HEK293 (cell line): ENCODE measurements at regions not wholly inside any gene's neighbourhood (a gene's known extent, or its start where the extent isn't known, plus 50 kb on each side); places are given as distances from the start of the nearest gene placed in this dataset.

Experiments used
- CTCF ChIA-PET: fragments of 350-600 bp; formaldehyde crosslinking; extraction: SDS; loops from one replicate; lab custom pipeline; 2021; ENCODE audit warnings: antibody characterized with exemption; lab: Yijun Ruan, JAX
- POLR2A ChIA-PET: fragments of 300-600 bp; formaldehyde crosslinking; extraction: SDS; loops from one replicate; lab custom pipeline; 2020; ENCODE audit warnings: antibody characterized with exemption, inconsistent platforms; lab: Yijun Ruan, JAX
- H3K27ac ChIP-seq: fragments of 200-500 bp; sonication (Bioruptor generic); 2 replicates; pipeline ENCODE4 v1.5.1; 2014; ENCODE audit warnings: low read depth, low read length, control low read depth, inconsistent platforms; ENCODE audit errors: extremely low read depth
- H3K36me3 ChIP-seq, 2 experiments: fragments of 200-500 bp in 1 of 2; sonication (Bioruptor generic) in 1 of 2; 1 replicate in 1 of 2; 2 replicates in 1 of 2; pipeline ENCODE4 v1.5.1; 2014 to 2017; ENCODE audit warnings: inconsistent platforms in 2 of 2, low read length in 2 of 2; ENCODE audit not compliant: control insufficient read depth in 2 of 2, insufficient read depth in 1 of 2
- H3K4me1 ChIP-seq: fragments of 200-500 bp; sonication (Bioruptor generic); 2 replicates; pipeline ENCODE4 v1.5.1; 2014; ENCODE audit warnings: mild to moderate bottlenecking, low read length, inconsistent platforms; ENCODE audit not compliant: control insufficient read depth, insufficient read depth
- H3K4me3 ChIP-seq: 2 replicates; pipeline ENCODE4 v1.5.1; 2011; ENCODE audit warnings: low read depth, mild to moderate bottlenecking, control low read depth, low read length, moderate library complexity
- H3K9me3 ChIP-seq: fragments of 200-500 bp; sonication (Bioruptor generic); 2 replicates; pipeline ENCODE4 v1.5.1; 2014; ENCODE audit warnings: low read depth, low read length, inconsistent platforms; ENCODE audit not compliant: control insufficient read depth, insufficient read depth
- KLF16 ChIP-seq: fragments of 450-650 bp; formaldehyde crosslinking; IDR thresholded peaks from 2 replicates; pipeline ENCODE4 v1.5.1; 2017; ENCODE audit warnings: missing biosample characterization, missing genetic modification characterization
- SCRT2 ChIP-seq: fragments of 450-650 bp; formaldehyde crosslinking; IDR thresholded peaks from 2 replicates; pipeline ENCODE4 v1.5.1; 2016; ENCODE audit warnings: missing biosample characterization, missing genetic modification characterization
- ZFP41 ChIP-seq: fragments of 450-650 bp; formaldehyde crosslinking; IDR thresholded peaks from 2 replicates; pipeline ENCODE4 v1.5.1; 2016; ENCODE audit warnings: missing biosample characterization, missing genetic modification characterization, borderline replicate concordance
- ZFP69B ChIP-seq: fragments of 450-650 bp; formaldehyde crosslinking; IDR thresholded peaks from 2 replicates; pipeline ENCODE4 v1.5.1; 2016; ENCODE audit warnings: missing biosample characterization, missing genetic modification characterization
- ZIC2 ChIP-seq: fragments of 450-650 bp; formaldehyde crosslinking; IDR thresholded peaks from 2 replicates; pipeline ENCODE4 v1.5.1; 2016; ENCODE audit warnings: missing biosample characterization, missing genetic modification characterization
- ZNF10 ChIP-seq: fragments of 450-650 bp; formaldehyde crosslinking; IDR thresholded peaks from 2 replicates; pipeline ENCODE4 v1.5.1; 2017; ENCODE audit warnings: missing biosample characterization, missing genetic modification characterization
- ZNF169 ChIP-seq: fragments of 450-650 bp; formaldehyde crosslinking; IDR thresholded peaks from 2 replicates; pipeline ENCODE4 v1.5.1; 2016; ENCODE audit warnings: missing biosample characterization, missing genetic modification characterization
- ZNF174 ChIP-seq: fragments of 450-650 bp; formaldehyde crosslinking; IDR thresholded peaks from 2 replicates; pipeline ENCODE4 v1.5.0; 2017; ENCODE audit warnings: missing biosample characterization, mild to moderate bottlenecking, missing genetic modification characterization
- ZNF175 ChIP-seq: fragments of 450-650 bp; formaldehyde crosslinking; IDR thresholded peaks from 2 replicates; pipeline ENCODE4 v1.5.1; 2016; ENCODE audit warnings: missing biosample characterization, missing genetic modification characterization
- ZNF335 ChIP-seq: fragments of 450-650 bp; formaldehyde crosslinking; conservative IDR thresholded peaks from 2 replicates; pipeline ENCODE4 v1.5.1; 2016; ENCODE audit warnings: missing biosample characterization, missing genetic modification characterization
- ZNF366 ChIP-seq: fragments of 450-650 bp; formaldehyde crosslinking; conservative IDR thresholded peaks from 2 replicates; pipeline ENCODE4 v1.5.1; 2016; ENCODE audit warnings: missing biosample characterization, missing genetic modification characterization
- ZNF596 ChIP-seq: fragments of 450-650 bp; IDR thresholded peaks from 2 replicates; pipeline ENCODE4 v1.5.0; 2018; ENCODE audit warnings: missing biosample characterization, mild to moderate bottlenecking, missing genetic modification characterization, moderate library complexity
- ZNF629 ChIP-seq: fragments of 450-650 bp; formaldehyde crosslinking; IDR thresholded peaks from 2 replicates; pipeline ENCODE4 v1.5.1; 2017; ENCODE audit warnings: missing biosample characterization, missing genetic modification characterization
- ZNF658 ChIP-seq: fragments of 450-650 bp; formaldehyde crosslinking; IDR thresholded peaks from 2 replicates; pipeline ENCODE4; 2016; ENCODE audit warnings: missing biosample characterization, missing genetic modification characterization
- ZNF677 ChIP-seq: fragments of 450-650 bp; IDR thresholded peaks from 2 replicates; pipeline ENCODE4 v1.5.0; 2018; ENCODE audit warnings: missing biosample characterization, mild to moderate bottlenecking, missing genetic modification characterization, moderate library complexity
- ZNF785 ChIP-seq: fragments of 450-650 bp; formaldehyde crosslinking; IDR thresholded peaks from 2 replicates; pipeline ENCODE4 v1.5.1; 2016; ENCODE audit warnings: missing biosample characterization, missing genetic modification characterization
- ZNF791 ChIP-seq: fragments of 450-650 bp; formaldehyde crosslinking; IDR thresholded peaks from 2 replicates; pipeline ENCODE4 v1.5.1; 2016; ENCODE audit warnings: missing biosample characterization, missing genetic modification characterization
- ZSCAN16 ChIP-seq: fragments of 450-650 bp; formaldehyde crosslinking; IDR thresholded peaks from 2 replicates; pipeline ENCODE4 v1.5.1; 2016; ENCODE audit warnings: missing biosample characterization, missing genetic modification characterization
- TF ChIP-seq, protein P1 (sequence below): fragments of 450-650 bp; IDR thresholded peaks from 2 replicates; pipeline ENCODE4 v1.5.1; 2018; ENCODE audit warnings: missing biosample characterization, missing genetic modification characterization
- TF ChIP-seq, protein P2 (sequence below): fragments of 450-650 bp; formaldehyde crosslinking; IDR thresholded peaks from 2 replicates; pipeline ENCODE4 v1.5.1; 2017; ENCODE audit warnings: missing biosample characterization, missing genetic modification characterization
- TF ChIP-seq, protein P3 (sequence below): fragments of 450-650 bp; formaldehyde crosslinking; IDR thresholded peaks from 2 replicates; pipeline ENCODE4 v1.5.1; 2016; ENCODE audit warnings: missing biosample characterization, missing genetic modification characterization

DNA sequence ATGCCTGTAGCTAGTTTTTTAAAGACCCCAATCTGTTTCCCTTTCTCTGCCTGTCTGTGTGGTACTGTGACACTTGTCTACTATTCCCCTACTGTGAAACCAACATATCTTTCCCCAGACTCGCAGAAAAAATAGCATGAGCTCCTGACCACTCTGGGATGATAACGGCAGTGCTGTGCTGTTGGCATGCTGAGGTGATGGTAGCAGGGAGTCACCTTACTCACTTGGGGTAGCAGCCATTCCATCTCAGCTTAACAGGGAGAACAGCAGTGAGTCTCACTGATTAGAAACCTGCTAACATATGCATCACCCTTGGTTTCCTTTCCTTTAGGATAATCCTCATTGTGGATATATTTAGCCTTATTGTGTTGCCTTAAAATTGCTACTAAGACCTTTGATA is 469.6 kb upstream of the FZD8 start:
- Histone ChIP-seq H3K4me1 (peaks cover 2% of the 10 kb centered on the region), H3K36me3 (no peaks in the 10 kb centered on the region), H3K9me3 (no peaks in the 10 kb centered on the region), H3K27ac (no peak overlapping the region), H3K4me3 (no peak overlapping the region)
- ChIA-PET POLR2A (no interaction called here), CTCF (interaction anchor here (0.9 kb wide), 1 partner anchor 58 kb away, joined by 3 read pairs; no protein-coding TSS in a partner anchor)
- TF ChIP-seq ZSCAN16 (tag by site-specific recombination): no peak
- TF ChIP-seq ZIC2: peak; percentile 35; the same call in 1 of the 2 replicates

- CTCF ChIA-PET: interaction anchor here (0.6 kb wide), 1 partner anchor 113 kb away, joined by 3 read pairs; no protein-coding TSS in a partner anchor
- no peaks in the 10 kb centered on the region for H3K4me1 ChIP-seq
Measured at GRCh38 chr10:36110097-36110496, 468.0 kb upstream of the FZD8 start.

DNA sequence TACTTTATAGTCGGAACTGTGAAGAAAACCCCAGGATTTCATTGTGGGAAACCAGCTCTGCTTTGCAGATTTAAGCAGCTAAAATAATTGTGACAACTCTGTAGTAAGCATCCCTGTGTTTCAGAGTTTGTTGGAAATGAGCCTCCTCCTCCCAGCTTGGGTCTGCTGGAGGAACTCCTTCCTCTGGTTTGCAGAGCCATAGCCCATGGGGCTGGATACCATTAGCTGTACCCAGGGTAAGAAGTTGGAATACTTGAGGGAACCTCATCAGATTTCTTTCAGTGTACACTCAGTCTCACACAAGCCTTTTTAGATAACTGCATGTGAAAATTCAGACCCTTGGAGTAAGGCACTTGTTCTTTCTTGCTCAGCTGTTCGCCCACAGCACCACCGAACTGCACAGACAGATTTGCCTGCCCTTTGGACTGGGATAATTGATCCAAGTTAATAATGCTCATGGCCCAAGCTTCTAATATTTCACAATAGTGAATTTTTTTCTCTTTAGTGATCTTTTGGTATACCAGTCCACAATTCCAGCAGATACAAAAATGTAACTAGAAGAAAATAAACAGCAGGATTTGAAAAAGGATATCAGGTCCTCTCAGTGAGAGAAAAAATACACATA is 467.4 kb upstream of the FZD8 start:
- H3K4me1 ChIP-seq: no peaks in the 10 kb centered on the region
- TF ChIP-seq ZNF785 (tag by site-specific recombination): no peak
- TF ChIP-seq ZNF658 (tag by site-specific recombination): no peak
- TF ChIP-seq, all 188 proteins: peak for 0
- ChIA-PET POLR2A (no interaction called here), CTCF (no interaction called here)
- H3K36me3 ChIP-seq: no peaks in the 10 kb centered on the region
- H3K9me3 ChIP-seq: no peaks in the 10 kb centered on the region
- H3K4me3 ChIP-seq: no peak overlapping the region
- no peak overlapping the region for H3K27ac ChIP-seq

More at GRCh38 chr10:36110097-36110496, 468.0 kb upstream of the FZD8 start:
- H3K9me3 ChIP-seq: no peaks in the 10 kb centered on the region
- TF ChIP-seq ZNF596 (tag by site-specific recombination) (no peak), ZNF175 (no peak), ZNF785 (tag by site-specific recombination) (no peak), KLF16 (tag by site-specific recombination) (no peak), ZNF791 (tag by site-specific recombination) (no peak), ZNF677 (tag by site-specific recombination) (no peak), ZFP41 (tag by site-specific recombination) (no peak), ZFP69B (tag by site-specific recombination) (no peak), ZNF629 (tag by site-specific recombination) (no peak), ZNF10 (tag by site-specific recombination) (no peak)
- TF ChIP-seq, protein P1, sequence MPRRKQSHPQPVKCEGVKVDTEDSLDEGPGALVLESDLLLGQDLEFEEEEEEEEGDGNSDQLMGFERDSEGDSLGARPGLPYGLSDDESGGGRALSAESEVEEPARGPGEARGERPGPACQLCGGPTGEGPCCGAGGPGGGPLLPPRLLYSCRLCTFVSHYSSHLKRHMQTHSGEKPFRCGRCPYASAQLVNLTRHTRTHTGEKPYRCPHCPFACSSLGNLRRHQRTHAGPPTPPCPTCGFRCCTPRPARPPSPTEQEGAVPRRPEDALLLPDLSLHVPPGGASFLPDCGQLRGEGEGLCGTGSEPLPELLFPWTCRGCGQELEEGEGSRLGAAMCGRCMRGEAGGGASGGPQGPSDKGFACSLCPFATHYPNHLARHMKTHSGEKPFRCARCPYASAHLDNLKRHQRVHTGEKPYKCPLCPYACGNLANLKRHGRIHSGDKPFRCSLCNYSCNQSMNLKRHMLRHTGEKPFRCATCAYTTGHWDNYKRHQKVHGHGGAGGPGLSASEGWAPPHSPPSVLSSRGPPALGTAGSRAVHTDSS: no peak
- TF ChIP-seq, protein P2, sequence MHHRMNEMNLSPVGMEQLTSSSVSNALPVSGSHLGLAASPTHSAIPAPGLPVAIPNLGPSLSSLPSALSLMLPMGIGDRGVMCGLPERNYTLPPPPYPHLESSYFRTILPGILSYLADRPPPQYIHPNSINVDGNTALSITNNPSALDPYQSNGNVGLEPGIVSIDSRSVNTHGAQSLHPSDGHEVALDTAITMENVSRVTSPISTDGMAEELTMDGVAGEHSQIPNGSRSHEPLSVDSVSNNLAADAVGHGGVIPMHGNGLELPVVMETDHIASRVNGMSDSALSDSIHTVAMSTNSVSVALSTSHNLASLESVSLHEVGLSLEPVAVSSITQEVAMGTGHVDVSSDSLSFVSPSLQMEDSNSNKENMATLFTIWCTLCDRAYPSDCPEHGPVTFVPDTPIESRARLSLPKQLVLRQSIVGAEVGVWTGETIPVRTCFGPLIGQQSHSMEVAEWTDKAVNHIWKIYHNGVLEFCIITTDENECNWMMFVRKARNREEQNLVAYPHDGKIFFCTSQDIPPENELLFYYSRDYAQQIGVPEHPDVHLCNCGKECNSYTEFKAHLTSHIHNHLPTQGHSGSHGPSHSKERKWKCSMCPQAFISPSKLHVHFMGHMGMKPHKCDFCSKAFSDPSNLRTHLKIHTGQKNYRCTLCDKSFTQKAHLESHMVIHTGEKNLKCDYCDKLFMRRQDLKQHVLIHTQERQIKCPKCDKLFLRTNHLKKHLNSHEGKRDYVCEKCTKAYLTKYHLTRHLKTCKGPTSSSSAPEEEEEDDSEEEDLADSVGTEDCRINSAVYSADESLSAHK (tag by site-specific recombination): no peak
- no peak overlapping the region for H3K27ac ChIP-seq
- POLR2A ChIA-PET: no interaction called here
- H3K4me3 ChIP-seq: no peak overlapping the region
- no peaks in the 10 kb centered on the region for H3K36me3 ChIP-seq

DNA sequence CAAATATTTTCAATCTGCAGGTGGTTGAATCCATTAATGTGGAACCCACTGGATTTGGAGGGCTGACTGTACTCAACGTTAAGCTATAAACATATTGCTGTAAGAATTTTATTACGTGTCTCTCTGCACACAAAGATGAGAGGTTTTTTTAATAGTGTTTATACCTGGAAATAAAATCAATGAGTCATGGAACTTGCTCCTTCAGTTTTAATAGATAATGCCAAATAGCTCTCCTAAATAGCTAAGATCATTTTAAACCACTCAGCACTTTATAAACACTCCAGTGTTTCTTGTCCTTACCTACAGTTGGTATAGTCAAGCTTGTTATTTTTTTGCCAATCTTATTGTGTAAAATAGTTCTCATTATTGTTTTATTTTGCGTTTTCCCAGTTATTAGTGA is 455.6 kb upstream of the FZD8 start:
- Histone ChIP-seq H3K4me3 (no peak overlapping the region), H3K9me3 (no peaks in the 10 kb centered on the region), H3K36me3 (no peaks in the 10 kb centered on the region), H3K27ac (no peak overlapping the region), H3K4me1 (no peaks in the 10 kb centered on the region)
- no peak for TF ChIP-seq SCRT2 (tag by site-specific recombination)
- no peak for TF ChIP-seq ZNF169 (tag by site-specific recombination)
- TF ChIP-seq, protein P3, sequence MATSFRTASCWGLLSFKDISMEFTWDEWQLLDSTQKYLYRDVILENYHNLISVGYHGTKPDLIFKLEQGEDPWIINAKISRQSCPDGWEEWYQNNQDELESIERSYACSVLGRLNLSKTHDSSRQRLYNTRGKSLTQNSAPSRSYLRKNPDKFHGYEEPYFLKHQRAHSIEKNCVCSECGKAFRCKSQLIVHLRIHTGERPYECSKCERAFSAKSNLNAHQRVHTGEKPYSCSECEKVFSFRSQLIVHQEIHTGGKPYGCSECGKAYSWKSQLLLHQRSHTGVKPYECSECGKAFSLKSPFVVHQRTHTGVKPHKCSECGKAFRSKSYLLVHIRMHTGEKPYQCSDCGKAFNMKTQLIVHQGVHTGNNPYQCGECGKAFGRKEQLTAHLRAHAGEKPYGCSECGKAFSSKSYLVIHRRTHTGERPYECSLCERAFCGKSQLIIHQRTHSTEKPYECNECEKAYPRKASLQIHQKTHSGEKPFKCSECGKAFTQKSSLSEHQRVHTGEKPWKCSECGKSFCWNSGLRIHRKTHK: no peak
- TF ChIP-seq ZNF791 (tag by site-specific recombination): no peak
- TF ChIP-seq ZNF174 (tag by site-specific recombination): no peak
- no peak for TF ChIP-seq ZNF366 (tag by site-specific recombination)
- no peak for TF ChIP-seq ZNF335 (tag by site-specific recombination)
- ChIA-PET POLR2A (no interaction called here), CTCF (interaction anchor here (0.9 kb wide), 1 partner anchor 462 kb away, joined by 3 read pairs; no protein-coding TSS in a partner anchor)
